Rectal smooth muscle tissue (tissue), 1 donor: ENCODE measurements at regions not wholly inside any gene's neighbourhood (a gene's known extent, or its start where the extent isn't known, plus 50 kb on each side); places are given as distances from the start of the nearest gene placed in this dataset.
"Not testable (repeated sequence)": the region's sequence is repeated elsewhere in the genome, so short reads cannot be mapped to it uniquely, and the experiment has no call there.

Source experiments
- H3K27ac ChIP-seq: one replicate; pipeline ENCODE4 v1.7.0; 2013; ENCODE audit warnings: low read depth, low read length, inconsistent platforms
- H3K27me3 ChIP-seq: one replicate; pipeline ENCODE4 v1.7.0; 2013; ENCODE audit warnings: low read length; ENCODE audit not compliant: control insufficient read depth, insufficient read depth
- H3K36me3 ChIP-seq: one replicate; pipeline ENCODE4 v1.7.0; 2013; ENCODE audit warnings: low read length; ENCODE audit not compliant: control insufficient read depth, insufficient read depth
- H3K4me1 ChIP-seq: one replicate; pipeline ENCODE4 v1.7.0; 2013; ENCODE audit warnings: low read length; ENCODE audit not compliant: control insufficient read depth, insufficient read depth
- H3K4me3 ChIP-seq: one replicate; pipeline ENCODE4 v1.7.0; 2013; ENCODE audit warnings: low read length
- H3K9ac ChIP-seq: one replicate; pipeline ENCODE4 v1.7.0; 2013; ENCODE audit warnings: low read length

DNA sequence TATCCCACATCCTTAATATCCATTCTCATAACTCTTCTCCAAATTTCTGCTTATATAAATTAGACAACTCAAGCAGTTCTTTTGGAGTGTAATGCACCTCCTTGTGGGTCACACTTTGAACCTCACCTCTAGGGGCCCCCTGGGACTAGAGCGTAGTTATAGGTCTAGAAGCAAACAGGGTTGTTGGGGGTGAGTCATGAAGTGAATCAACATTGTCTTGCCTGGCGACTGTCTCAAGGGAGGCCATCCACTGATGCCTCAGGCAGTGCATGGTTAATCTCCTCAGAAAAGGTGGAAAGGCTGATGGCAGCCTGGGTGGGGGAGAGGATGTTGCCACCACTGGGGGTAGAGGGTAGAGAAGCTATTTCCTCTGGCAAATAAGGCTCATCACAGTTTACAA, 129.1 kb downstream of the TNFRSF21 start:
- no peak overlapping the region for H3K9ac ChIP-seq
- H3K27ac ChIP-seq, result no peak overlapping the region
- no peaks in the 10 kb centered on the region for H3K4me1 ChIP-seq
- no peaks in the 10 kb centered on the region for H3K27me3 ChIP-seq
- no peak overlapping the region for H3K4me3 ChIP-seq
- H3K36me3 ChIP-seq, result no peaks in the 10 kb centered on the region

DNA sequence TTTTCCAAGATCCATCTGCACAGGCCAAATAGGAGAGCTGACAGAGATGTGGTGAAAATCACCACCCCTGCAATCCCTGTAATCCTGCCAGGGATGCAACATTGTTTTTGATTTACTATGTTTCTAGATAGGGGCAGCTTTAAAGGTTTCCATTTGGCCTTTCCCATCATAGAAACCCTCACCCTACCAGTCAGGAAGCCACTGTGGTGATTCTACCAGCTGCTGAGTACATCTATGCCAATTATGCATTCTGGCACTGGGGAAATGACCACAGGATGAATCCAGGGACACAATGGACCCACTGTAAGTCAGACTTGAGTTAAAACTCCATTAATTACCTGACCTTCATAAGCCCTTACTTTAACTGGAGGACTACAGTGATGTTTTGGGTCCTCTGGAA, 130.4 kb downstream of the TNFRSF21 start:
- H3K27me3 ChIP-seq, result no peaks in the 10 kb centered on the region
- H3K9ac ChIP-seq, result no peak overlapping the region
- no peaks in the 10 kb centered on the region for H3K36me3 ChIP-seq
- H3K27ac ChIP-seq, result no peak overlapping the region
- no peaks in the 10 kb centered on the region for H3K4me1 ChIP-seq
- no peak overlapping the region for H3K4me3 ChIP-seq

GRCh38 chr6:47175656-47176055, 133.5 kb upstream of the ADGRF1 start:
- H3K4me1 ChIP-seq, result no peaks in the 10 kb centered on the region
- no peaks in the 10 kb centered on the region for H3K36me3 ChIP-seq
- no peak overlapping the region for H3K4me3 ChIP-seq
- no peaks in the 10 kb centered on the region for H3K27me3 ChIP-seq
- H3K9ac ChIP-seq, result no peak overlapping the region
- H3K27ac ChIP-seq, result no peak overlapping the region

GRCh38 chr6:47174502-47175023, 132.4 kb upstream of the ADGRF1 start:
- H3K4me1 ChIP-seq, result no peaks in the 10 kb centered on the region
- H3K27me3 ChIP-seq, result no peaks in the 10 kb centered on the region
- no peak overlapping the region for H3K27ac ChIP-seq
- H3K4me3 ChIP-seq, result no peak overlapping the region
- H3K9ac ChIP-seq, result no peak overlapping the region
- H3K36me3 ChIP-seq, result no peaks in the 10 kb centered on the region

DNA sequence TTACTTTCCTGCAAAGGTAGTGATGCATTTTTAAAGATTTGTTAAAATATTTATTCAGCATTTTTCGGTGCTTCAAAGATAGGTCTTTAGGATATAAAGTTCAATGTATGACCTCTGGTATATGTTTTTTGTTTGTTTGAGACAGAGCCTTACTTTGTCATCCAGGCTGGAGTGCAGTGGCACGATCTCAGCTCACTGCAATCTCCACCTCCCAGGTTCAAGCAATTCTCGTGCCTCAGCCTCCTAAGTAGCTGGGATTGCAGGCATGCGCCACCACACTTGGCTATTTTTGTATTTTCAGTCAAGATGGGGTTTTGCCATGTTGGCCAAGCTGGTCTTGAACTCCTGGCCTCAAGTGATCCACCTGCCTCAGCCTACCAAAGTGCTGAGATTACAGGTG, 131.9 kb upstream of the ADGRF1 start:
- not testable (repeated sequence) for H3K4me1 ChIP-seq, H3K9ac ChIP-seq, H3K27me3 ChIP-seq, H3K27ac ChIP-seq, H3K4me3 ChIP-seq, H3K36me3 ChIP-seq

DNA sequence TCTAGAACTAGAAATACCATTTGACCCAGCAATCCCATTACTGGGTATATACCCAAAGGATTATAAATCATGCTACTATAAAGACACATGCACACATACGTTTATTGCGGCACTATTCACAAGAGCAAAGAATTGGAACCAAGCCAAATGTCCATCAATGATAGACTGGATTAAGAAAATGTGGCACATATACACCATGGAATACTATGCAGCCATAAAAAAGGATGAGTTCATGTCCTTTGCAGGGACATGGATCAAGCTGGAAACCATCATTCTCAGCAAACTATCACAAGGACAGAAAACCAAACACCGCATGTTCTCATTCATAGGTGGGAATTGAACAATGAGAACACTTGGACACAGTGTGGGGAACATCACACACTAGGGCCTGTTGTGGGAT, 131.0 kb upstream of the ADGRF1 start:
- not testable (repeated sequence) for H3K4me3 ChIP-seq, H3K4me1 ChIP-seq, H3K9ac ChIP-seq, H3K36me3 ChIP-seq, H3K27me3 ChIP-seq, H3K27ac ChIP-seq

DNA sequence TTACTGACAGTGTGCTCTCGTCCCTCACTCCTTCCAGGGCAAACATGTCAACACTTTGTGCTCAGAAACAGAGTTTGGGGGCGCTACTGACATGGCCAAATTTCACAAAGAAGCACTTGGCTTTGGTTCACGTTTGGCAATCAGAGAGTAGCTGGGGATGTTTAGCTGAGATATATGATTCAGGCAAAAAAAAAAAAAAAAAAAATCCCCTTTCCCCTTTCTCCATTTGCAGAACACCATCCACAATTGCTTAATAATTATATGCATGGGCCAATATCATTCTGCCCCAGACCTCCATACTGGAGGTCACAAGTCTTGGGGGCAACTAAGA, 128.4 kb upstream of the ADGRF1 start:
- Histone ChIP-seq H3K9ac (no peak overlapping the region), H3K36me3 (no peaks in the 10 kb centered on the region), H3K27ac (no peak overlapping the region), H3K4me1 (peaks cover 3% of the 10 kb centered on the region), H3K27me3 (no peaks in the 10 kb centered on the region), H3K4me3 (no peak overlapping the region)

DNA sequence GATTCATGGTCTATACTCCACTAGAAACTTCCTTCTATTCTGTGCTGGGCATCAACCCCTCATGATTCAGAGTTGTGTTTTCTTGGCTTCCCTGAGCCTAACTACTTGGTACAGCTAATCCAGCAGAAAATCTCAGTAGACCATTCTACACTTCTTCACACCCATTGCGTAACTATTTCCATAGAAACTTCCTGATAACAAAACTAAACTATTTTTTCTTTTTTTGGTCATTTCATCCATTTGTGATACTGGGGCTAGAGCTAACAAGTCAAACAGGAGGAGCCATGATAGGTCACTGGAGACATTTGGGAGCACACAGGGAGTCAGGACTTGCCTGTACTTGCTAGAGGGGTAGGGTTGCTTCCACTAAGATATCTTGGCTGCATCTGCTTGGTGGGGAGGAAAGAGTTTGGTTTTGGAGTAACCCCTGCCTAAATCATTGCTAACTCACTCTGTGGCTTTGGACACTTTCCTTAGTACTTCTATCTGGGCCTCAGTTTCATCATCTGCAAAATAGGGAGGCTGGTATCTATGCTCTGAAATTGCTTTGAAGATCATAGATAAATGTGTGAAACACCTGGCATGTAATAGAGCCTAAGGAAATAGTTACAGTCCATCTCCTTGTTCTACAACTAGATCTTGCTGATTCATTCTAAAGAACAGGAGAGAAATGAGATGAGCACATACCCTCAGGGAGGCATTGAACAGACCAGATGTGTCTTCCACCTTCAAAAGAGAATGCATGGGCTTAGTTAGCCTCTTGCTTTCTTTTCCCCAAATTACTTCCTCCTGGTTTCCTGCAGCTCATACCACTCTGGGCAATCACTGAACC, 127.9 kb upstream of the ADGRF1 start:
- Histone ChIP-seq H3K27me3 (no peaks in the 10 kb centered on the region), H3K36me3 (no peaks in the 10 kb centered on the region), H3K4me3 (no peak overlapping the region), H3K4me1 (peaks cover 3% of the 10 kb centered on the region), H3K9ac (no peak overlapping the region), H3K27ac (no peak overlapping the region)

- H3K27me3 ChIP-seq, result no peaks in the 10 kb centered on the region
- H3K36me3 ChIP-seq, result no peaks in the 10 kb centered on the region
- H3K4me3 ChIP-seq, result no peak overlapping the region
- H3K9ac ChIP-seq, result no peak overlapping the region
- H3K27ac ChIP-seq, result no peak overlapping the region
- peaks cover 8% of the 10 kb centered on the region for H3K4me1 ChIP-seq
These were observed 126.0 kb upstream of the ADGRF1 start for GRCh38 chr6:47168180-47168579.

DNA sequence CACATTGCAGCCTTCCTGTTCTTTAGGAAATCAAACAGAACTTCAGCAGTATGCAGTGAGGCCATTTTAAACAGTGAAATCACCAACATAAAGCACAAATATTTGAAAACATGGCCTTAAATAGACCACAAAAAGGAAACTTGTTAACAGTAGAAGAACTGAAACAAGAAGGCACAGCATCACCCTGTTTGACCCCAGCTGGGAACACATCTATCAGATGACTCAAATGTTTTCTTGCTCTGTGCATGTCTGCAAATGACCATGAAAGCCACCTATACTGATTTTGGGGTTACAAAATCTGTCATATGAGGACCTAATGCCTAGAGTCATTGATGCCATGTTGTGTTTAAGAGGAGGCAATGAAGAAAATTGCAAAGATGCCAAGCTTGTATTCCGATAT, 123.8 kb upstream of the ADGRF1 start:
- H3K27ac ChIP-seq, result no peak overlapping the region
- no peaks in the 10 kb centered on the region for H3K36me3 ChIP-seq
- no peak overlapping the region for H3K9ac ChIP-seq
- no peaks in the 10 kb centered on the region for H3K27me3 ChIP-seq
- H3K4me3 ChIP-seq, result no peak overlapping the region
- H3K4me1 ChIP-seq, result peaks cover 8% of the 10 kb centered on the region

DNA sequence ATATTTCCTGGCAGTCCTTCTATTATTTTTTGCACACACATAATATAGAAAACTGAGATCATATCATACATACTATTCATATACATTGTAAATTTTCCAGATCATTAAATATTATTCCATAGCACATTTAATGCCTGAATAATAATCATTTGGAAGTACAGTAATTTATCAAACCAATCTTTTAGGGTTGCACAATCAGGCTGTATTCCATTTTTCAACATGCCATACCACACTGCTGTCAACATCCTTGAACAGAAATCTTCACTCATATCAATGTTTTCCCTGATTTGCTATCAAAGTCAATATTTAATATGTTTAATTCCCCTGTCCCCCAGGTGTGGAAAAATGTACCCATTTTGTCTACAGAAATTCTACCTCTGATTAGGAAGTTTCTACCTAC, 122.7 kb upstream of the ADGRF1 start:
- H3K36me3 ChIP-seq, result no peaks in the 10 kb centered on the region
- H3K9ac ChIP-seq, result no peak overlapping the region
- H3K4me3 ChIP-seq, result no peak overlapping the region
- H3K27me3 ChIP-seq, result no peaks in the 10 kb centered on the region
- peaks cover 8% of the 10 kb centered on the region for H3K4me1 ChIP-seq
- H3K27ac ChIP-seq, result no peak overlapping the region

DNA sequence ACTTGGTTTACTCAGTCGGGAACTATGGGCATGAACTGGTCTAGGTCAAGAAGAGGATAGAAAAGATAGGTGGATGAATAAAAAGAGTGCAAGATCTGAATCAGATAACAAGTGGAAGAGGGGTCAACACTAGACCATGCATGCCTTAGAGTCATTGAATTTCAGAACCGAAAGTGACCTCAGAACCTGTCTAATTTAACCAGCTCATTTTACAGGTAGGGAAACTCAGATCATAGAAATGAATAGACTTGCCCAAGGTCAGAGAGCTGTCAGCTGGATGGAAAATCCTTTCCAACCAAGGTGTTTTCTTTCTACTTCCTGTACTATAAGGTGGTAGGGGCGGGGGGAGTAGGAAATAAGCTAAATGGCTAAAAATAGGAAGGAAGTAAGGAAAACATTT, 121.4 kb upstream of the ADGRF1 start:
- no peak overlapping the region for H3K4me3 ChIP-seq
- H3K4me1 ChIP-seq, result peaks cover 8% of the 10 kb centered on the region
- H3K9ac ChIP-seq, result no peak overlapping the region
- H3K36me3 ChIP-seq, result no peaks in the 10 kb centered on the region
- H3K27ac ChIP-seq, result no peak overlapping the region
- no peaks in the 10 kb centered on the region for H3K27me3 ChIP-seq

DNA sequence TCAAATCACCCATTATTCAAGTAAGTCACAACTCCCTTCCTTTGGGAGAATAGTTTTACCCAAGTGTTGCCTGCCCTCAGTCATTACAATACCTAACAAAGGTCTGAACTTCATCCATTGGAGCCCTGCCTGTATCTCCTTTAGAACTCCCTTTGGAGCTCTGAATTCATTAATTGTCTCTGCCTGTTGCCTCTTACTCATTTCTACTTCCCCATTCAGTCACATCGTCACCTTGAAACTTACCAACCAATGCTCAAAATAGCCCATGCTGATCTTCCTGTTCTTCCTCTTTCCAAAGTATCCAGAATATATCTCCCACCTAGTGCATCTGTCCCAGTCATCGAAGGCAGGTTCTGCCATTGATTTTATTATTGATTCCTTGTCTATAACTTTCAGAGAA, 120.7 kb upstream of the ADGRF1 start:
- Histone ChIP-seq H3K27me3 (no peaks in the 10 kb centered on the region), H3K36me3 (no peaks in the 10 kb centered on the region)

More for the DNA sequence above, 120.7 kb upstream of the ADGRF1 start:
- no peak overlapping the region for H3K27ac ChIP-seq
- no peak overlapping the region for H3K9ac ChIP-seq
- H3K4me1 ChIP-seq, result peaks cover 5% of the 10 kb centered on the region
- no peak overlapping the region for H3K4me3 ChIP-seq
